Keratinocyte (primary cell): ENCODE measurements at regions not wholly inside any gene's neighbourhood (a gene's known extent, or its start where the extent isn't known, plus 50 kb on each side); places are given as distances from the start of the nearest gene placed in this dataset.

Source experiments
- DNase-seq: peaks from one replicate; pipeline ENCODE4 v3.0.0-alpha.2; 2011; ENCODE audit warnings: low read depth, missing footprints, low spot score
- FAIRE-seq: peaks from 2 replicates; lab custom pipeline; 2011; peaks lifted over from hg19 to GRCh38; lab: Jason Lieb, UNC
- H2AFZ ChIP-seq: 2 replicates; pipeline ENCODE4 v1.6.0; 2012; ENCODE audit warnings: low read length, control low read depth, inconsistent platforms; ENCODE audit not compliant: control insufficient read depth
- H3K27ac ChIP-seq: 2 replicates; pipeline ENCODE4 v1.5.1; 2011; ENCODE audit warnings: low read length; ENCODE audit not compliant: control insufficient read depth, insufficient read depth
- H3K27me3 ChIP-seq: 3 replicates; pipeline ENCODE4 v1.6.0; 2011; ENCODE audit warnings: low read length; ENCODE audit not compliant: control insufficient read depth, insufficient read depth; ENCODE audit errors: extremely low read depth
- H3K36me3 ChIP-seq, 2 experiments: 2 replicates in 1 of 2; 3 replicates in 1 of 2; pipeline ENCODE4 v1.5.1; 2011; ENCODE audit warnings: low read length in 2 of 2, mild to moderate bottlenecking in 1 of 2; ENCODE audit not compliant: control insufficient read depth in 2 of 2, insufficient read depth in 2 of 2; ENCODE audit errors: extremely low read depth in 1 of 2
- H3K4me1 ChIP-seq: 3 replicates; pipeline ENCODE4 v1.5.1; 2011; ENCODE audit warnings: low read length; ENCODE audit not compliant: control insufficient read depth, insufficient read depth; ENCODE audit errors: extremely low read depth
- H3K4me2 ChIP-seq: 3 replicates; pipeline ENCODE4 v1.6.0; 2011; ENCODE audit warnings: low read depth, low read length; ENCODE audit not compliant: control insufficient read depth, insufficient read depth; ENCODE audit errors: extremely low read depth
- H3K4me3 ChIP-seq, 3 experiments: fragments of 200-600 bp in 1 of 3; sonication (generic) in 1 of 3; 2 replicates in 2 of 3; 3 replicates in 1 of 3; pipeline ENCODE4 v1.5.1; 2011 to 2016; ENCODE audit warnings: low read length in 3 of 3, mild to moderate bottlenecking in 3 of 3, control low read depth in 2 of 3, inconsistent platforms in 1 of 3, low read depth in 1 of 3, mixed read lengths in 1 of 3, mixed run types in 1 of 3, moderate library complexity in 1 of 3; ENCODE audit not compliant: control insufficient read depth in 2 of 3, insufficient read depth in 2 of 3; ENCODE audit errors: extremely low read depth in 1 of 3
- H3K79me2 ChIP-seq: 2 replicates; pipeline ENCODE4 v1.6.0; 2012; ENCODE audit warnings: low read length; ENCODE audit not compliant: control insufficient read depth, insufficient read depth
- H3K9ac ChIP-seq: 3 replicates; pipeline ENCODE4 v1.6.0; 2011; ENCODE audit warnings: low read length; ENCODE audit not compliant: control insufficient read depth, insufficient read depth; ENCODE audit errors: extremely low read depth
- H3K9me1 ChIP-seq: 3 replicates; pipeline ENCODE4 v1.6.0; 2011; ENCODE audit warnings: low read length; ENCODE audit not compliant: control insufficient read depth, insufficient read depth; ENCODE audit errors: extremely low read depth
- H3K9me3 ChIP-seq: 2 replicates; pipeline ENCODE4 v1.5.1; 2012; ENCODE audit warnings: low read depth, low read length; ENCODE audit not compliant: control insufficient read depth
- H4K20me1 ChIP-seq: 3 replicates; pipeline ENCODE4 v1.6.0; 2011; ENCODE audit warnings: low read length; ENCODE audit not compliant: control insufficient read depth, insufficient read depth; ENCODE audit errors: extremely low read depth
- CTCF ChIP-seq, 3 experiments: IDR thresholded peaks in 1 of 3; conservative IDR thresholded peaks in 1 of 3; optimal IDR thresholded peaks in 1 of 3; 2 replicates in 2 of 3; 3 replicates in 1 of 3; pipeline versions ENCODE3 to v1.5.1; 2011; ENCODE audit warnings: low read length in 3 of 3, mild to moderate bottlenecking in 3 of 3, moderate library complexity in 2 of 3, control low read depth in 1 of 3, inconsistent platforms in 1 of 3; ENCODE audit not compliant: insufficient read depth in 2 of 3; ENCODE audit errors: extremely low read depth in 1 of 3
- EZH2 ChIP-seq: IDR thresholded peaks from one replicate; pipeline ENCODE4 v1.6.1; 2012; ENCODE audit warnings: inconsistent platforms, mild to moderate bottlenecking, low read length, moderate library complexity
- dilution Hi-C: fragments of 300-500 bp; cut with MboI; formaldehyde crosslinking; loops from one replicate; pipeline ENCODE4 v1.7.0; 2020; ENCODE audit warnings: low sequenced_read_pairs; ENCODE audit not compliant: extremely low pct_ligation_motif_present

- H3K36me3 ChIP-seq: no peaks in the 10 kb centered on the region
- no peaks in the 10 kb centered on the region for H3K4me1 ChIP-seq
- no peak for FAIRE-seq
- no peak overlapping the region for H3K4me2 ChIP-seq
- H3K27ac ChIP-seq: no peak overlapping the region
- H3K27me3 ChIP-seq: peaks cover 6% of the 10 kb centered on the region
- H3K9me1 ChIP-seq: no peaks in the 10 kb centered on the region
- no peak for DNase-seq
- dilution Hi-C loops: no loop called here
- no peak overlapping the region for H2AFZ ChIP-seq
- no peaks in the 10 kb centered on the region for H4K20me1 ChIP-seq
- H3K9ac ChIP-seq: no peak overlapping the region
- no peak overlapping the region for H3K4me3 ChIP-seq
- TF ChIP-seq EZH2: no peak
- no peak for TF ChIP-seq CTCF (optimal IDR thresholded peaks at IDR 0.05 in 1 of 3, IDR thresholded peaks at IDR 0.05 in 1 of 3, conservative IDR thresholded peaks at IDR 0.05 in 1 of 3; ENCODE audit: extremely low read depth in 1 of 3, insufficient read depth in 2 of 3, low read length in 3 of 3)
- H3K9me3 ChIP-seq: no peaks in the 10 kb centered on the region
- H3K79me2 ChIP-seq: no peaks in the 10 kb centered on the region
Measured at GRCh38 chr2:71943238-71944182, 204.2 kb downstream of the CYP26B1 start.

- Histone ChIP-seq H3K4me1 (no peaks in the 10 kb centered on the region), H3K9me1 (no peaks in the 10 kb centered on the region), H3K9me3 (no peaks in the 10 kb centered on the region), H3K36me3 (no peaks in the 10 kb centered on the region), H3K4me2 (no peak overlapping the region), H3K27me3 (peaks cover 6% of the 10 kb centered on the region), H3K27ac (no peak overlapping the region), H2AFZ (no peak overlapping the region), H3K4me3 (no peak overlapping the region), H3K79me2 (no peaks in the 10 kb centered on the region), H3K9ac (no peak overlapping the region), H4K20me1 (no peaks in the 10 kb centered on the region)
- TF ChIP-seq EZH2 (no peak), CTCF (optimal IDR thresholded peaks at IDR 0.05 in 1 of 3, IDR thresholded peaks at IDR 0.05 in 1 of 3, conservative IDR thresholded peaks at IDR 0.05 in 1 of 3; ENCODE audit: extremely low read depth in 1 of 3, insufficient read depth in 2 of 3, low read length in 3 of 3) (no peak)
- DNase-seq (no peak), FAIRE-seq (no peak)
- dilution Hi-C loops: no loop called here
Measured at GRCh38 chr2:71941726-71942525, 205.7 kb downstream of the CYP26B1 start.
